ENCODE measurements at regions not wholly inside any gene's neighbourhood (a gene's known extent, or its start where the extent isn't known, plus 50 kb on each side); places are given as distances from the start of the nearest gene placed in this dataset.

DNA sequence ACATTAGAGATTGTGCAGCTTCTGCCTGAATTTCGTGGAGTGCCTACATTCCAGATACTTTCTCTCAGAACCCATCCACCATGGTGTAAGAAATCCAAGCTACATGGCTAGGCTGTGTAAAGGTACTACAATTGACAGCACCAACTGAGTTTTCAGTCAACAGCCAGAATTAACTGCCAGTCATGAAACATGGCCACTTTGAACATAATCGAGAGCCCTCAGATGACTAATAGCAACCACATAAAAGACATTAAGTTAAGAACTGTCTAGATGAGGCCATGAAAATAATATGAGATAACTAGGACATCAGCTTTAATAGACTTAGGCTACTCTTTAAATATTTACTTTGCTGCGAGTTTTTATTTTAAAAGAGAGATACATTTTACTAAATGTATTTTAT lies 1106.8 kb upstream of the LRRTM3 start:
- Histone ChIP-seq H4K20me1 (ENCODE audit: insufficient read depth, poor library complexity, severe bottlenecking) (no peaks in the 10 kb centered on the region), H3K27ac (no peak overlapping the region), H3K4me1 (ENCODE audit: insufficient read depth) (no peaks in the 10 kb centered on the region), H3K27me3 (no peaks in the 10 kb centered on the region), H3K4me3 (no peak overlapping the region), H3K9me3 (ENCODE audit: low read depth) (no peaks in the 10 kb centered on the region), H3K36me3 (replicated peaks; ENCODE audit: insufficient read depth, low read depth) (no peaks in the 10 kb centered on the region), H3K79me2 (no peaks in the 10 kb centered on the region), H2AFZ (no peak overlapping the region), H3K9me2 (replicated peaks; ENCODE audit: insufficient read depth) (no peaks in the 10 kb centered on the region), H3K4me2 (no peak overlapping the region)
- WGBS (ENCODE audit: low lambda C conversion rate, missing lambda C conversion rate), result 90% methylated on average over 3 of the region's 3 CpGs
- no peak for DNase-seq (ENCODE audit: low spot score)
- TF ChIP-seq EZH2 (IDR thresholded peaks at IDR 0.05; ENCODE audit: borderline replicate concordance) (no peak), EZH2phosphoT487 (IDR thresholded peaks at IDR 0.05; ENCODE audit: low read depth, severe bottlenecking, unreplicated experiment) (no peak)
- TF ChIP-seq, protein P1, sequence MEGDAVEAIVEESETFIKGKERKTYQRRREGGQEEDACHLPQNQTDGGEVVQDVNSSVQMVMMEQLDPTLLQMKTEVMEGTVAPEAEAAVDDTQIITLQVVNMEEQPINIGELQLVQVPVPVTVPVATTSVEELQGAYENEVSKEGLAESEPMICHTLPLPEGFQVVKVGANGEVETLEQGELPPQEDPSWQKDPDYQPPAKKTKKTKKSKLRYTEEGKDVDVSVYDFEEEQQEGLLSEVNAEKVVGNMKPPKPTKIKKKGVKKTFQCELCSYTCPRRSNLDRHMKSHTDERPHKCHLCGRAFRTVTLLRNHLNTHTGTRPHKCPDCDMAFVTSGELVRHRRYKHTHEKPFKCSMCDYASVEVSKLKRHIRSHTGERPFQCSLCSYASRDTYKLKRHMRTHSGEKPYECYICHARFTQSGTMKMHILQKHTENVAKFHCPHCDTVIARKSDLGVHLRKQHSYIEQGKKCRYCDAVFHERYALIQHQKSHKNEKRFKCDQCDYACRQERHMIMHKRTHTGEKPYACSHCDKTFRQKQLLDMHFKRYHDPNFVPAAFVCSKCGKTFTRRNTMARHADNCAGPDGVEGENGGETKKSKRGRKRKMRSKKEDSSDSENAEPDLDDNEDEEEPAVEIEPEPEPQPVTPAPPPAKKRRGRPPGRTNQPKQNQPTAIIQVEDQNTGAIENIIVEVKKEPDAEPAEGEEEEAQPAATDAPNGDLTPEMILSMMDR (IDR thresholded peaks at IDR 0.05; ENCODE audit: poor library complexity), result no peak

DNA sequence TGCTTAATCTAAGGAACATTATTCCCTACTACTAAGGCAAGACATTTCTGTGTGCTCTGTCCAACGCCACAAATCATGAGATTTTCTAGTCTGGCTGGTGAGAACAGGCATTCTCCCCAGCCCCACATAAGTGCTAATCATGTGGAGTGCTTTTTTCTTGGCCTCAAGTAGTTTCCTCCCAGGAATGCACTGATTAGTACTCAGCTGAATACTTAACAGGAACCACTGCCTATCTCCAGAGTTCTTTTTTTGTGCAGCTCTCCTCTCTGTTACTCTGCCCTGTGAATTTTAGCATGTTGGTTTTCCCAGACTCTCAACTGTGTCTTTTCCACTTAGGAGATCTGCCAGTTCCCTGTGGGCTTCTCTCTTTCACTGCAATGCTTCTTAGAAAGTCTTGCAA lies 1098.5 kb upstream of the LRRTM3 start:
- H2AFZ ChIP-seq, result no peak overlapping the region
- H3K4me1 ChIP-seq (ENCODE audit: insufficient read depth), result peaks cover 3% of the 10 kb centered on the region
- H3K9me2 ChIP-seq (replicated peaks; ENCODE audit: insufficient read depth), result no peaks in the 10 kb centered on the region
- no peaks in the 10 kb centered on the region for H3K79me2 ChIP-seq
- TF ChIP-seq EZH2phosphoT487 (IDR thresholded peaks at IDR 0.05; ENCODE audit: low read depth, severe bottlenecking, unreplicated experiment) (no peak), EZH2 (IDR thresholded peaks at IDR 0.05; ENCODE audit: borderline replicate concordance) (no peak)
- TF ChIP-seq, protein P1 (IDR thresholded peaks at IDR 0.05; ENCODE audit: poor library complexity), result no peak
- no peak overlapping the region for H3K4me3 ChIP-seq
- DNase-seq (ENCODE audit: low spot score), result no peak
- no peaks in the 10 kb centered on the region for H3K27me3 ChIP-seq
- no peaks in the 10 kb centered on the region for H3K9me3 ChIP-seq (ENCODE audit: low read depth)
- H3K27ac ChIP-seq, result no peak overlapping the region
- H3K36me3 ChIP-seq (replicated peaks; ENCODE audit: insufficient read depth, low read depth), result no peaks in the 10 kb centered on the region
- H4K20me1 ChIP-seq (ENCODE audit: insufficient read depth, poor library complexity, severe bottlenecking), result no peaks in the 10 kb centered on the region
- WGBS (ENCODE audit: low lambda C conversion rate, missing lambda C conversion rate), result 48% methylated on average over 1 of the region's 1 CpG
- no peak overlapping the region for H3K4me2 ChIP-seq

DNA sequence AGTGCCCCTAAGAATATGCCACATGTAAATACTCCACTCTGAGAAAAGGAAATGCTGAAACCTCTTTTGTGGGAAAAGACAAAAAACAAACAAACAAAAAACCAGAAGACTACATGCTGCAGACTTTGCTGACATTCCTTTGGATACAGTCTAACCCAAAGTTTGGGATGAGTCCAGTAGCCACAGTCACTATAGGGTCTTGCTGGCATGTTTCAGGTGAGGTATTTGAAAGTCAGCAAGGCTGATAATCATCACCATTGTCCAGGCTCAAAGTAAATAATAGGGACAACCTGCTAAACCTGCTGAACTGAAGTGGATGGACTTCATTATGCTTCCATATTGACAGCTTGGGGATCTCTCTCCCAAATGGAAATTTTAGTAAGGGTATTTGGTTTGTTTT lies 1087.0 kb upstream of the LRRTM3 start:
- Histone ChIP-seq H3K79me2 (no peaks in the 10 kb centered on the region), H2AFZ (no peak overlapping the region), H3K36me3 (replicated peaks; ENCODE audit: insufficient read depth, low read depth) (no peaks in the 10 kb centered on the region), H3K27me3 (no peaks in the 10 kb centered on the region), H3K9me3 (ENCODE audit: low read depth) (no peaks in the 10 kb centered on the region), H3K9me2 (replicated peaks; ENCODE audit: insufficient read depth) (no peaks in the 10 kb centered on the region), H3K27ac (no peak overlapping the region), H3K4me2 (no peak overlapping the region), H4K20me1 (ENCODE audit: insufficient read depth, poor library complexity, severe bottlenecking) (no peaks in the 10 kb centered on the region), H3K4me3 (no peak overlapping the region), H3K4me1 (ENCODE audit: insufficient read depth) (no peaks in the 10 kb centered on the region)
- DNase-seq (ENCODE audit: low spot score), result no peak
- TF ChIP-seq, protein P1 (IDR thresholded peaks at IDR 0.05; ENCODE audit: poor library complexity), result no peak
- TF ChIP-seq EZH2phosphoT487 (IDR thresholded peaks at IDR 0.05; ENCODE audit: low read depth, severe bottlenecking, unreplicated experiment) (no peak), EZH2 (IDR thresholded peaks at IDR 0.05; ENCODE audit: borderline replicate concordance) (no peak)

DNA sequence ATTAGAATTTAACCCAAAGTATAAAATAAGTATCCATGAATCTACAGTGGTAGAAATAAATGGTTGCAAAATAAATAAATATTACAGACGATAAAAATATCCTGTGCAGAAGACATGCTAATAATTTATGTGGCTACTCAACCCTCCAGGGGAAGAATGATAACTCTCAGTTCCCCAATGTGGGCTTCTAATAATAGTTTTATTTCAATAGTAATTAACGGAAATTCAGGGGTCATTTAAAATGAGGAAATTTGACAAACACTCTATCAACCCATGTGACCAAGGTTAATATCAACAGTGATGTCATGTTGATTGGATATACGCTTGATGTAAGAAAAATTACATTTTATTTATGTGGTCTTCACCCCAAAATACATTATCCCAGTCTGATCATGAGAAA lies 1082.6 kb upstream of the LRRTM3 start:
- H3K9me3 ChIP-seq (ENCODE audit: low read depth), result no peaks in the 10 kb centered on the region
- no peaks in the 10 kb centered on the region for H3K27me3 ChIP-seq
- TF ChIP-seq EZH2phosphoT487 (IDR thresholded peaks at IDR 0.05; ENCODE audit: low read depth, severe bottlenecking, unreplicated experiment), result no peak
- TF ChIP-seq, protein P1 (IDR thresholded peaks at IDR 0.05; ENCODE audit: poor library complexity), result no peak
- TF ChIP-seq EZH2 (IDR thresholded peaks at IDR 0.05; ENCODE audit: borderline replicate concordance), result no peak
- WGBS (ENCODE audit: low lambda C conversion rate, missing lambda C conversion rate), result 81% methylated on average over 3 of the region's 3 CpGs
- no peaks in the 10 kb centered on the region for H3K36me3 ChIP-seq (replicated peaks; ENCODE audit: insufficient read depth, low read depth)
- no peak overlapping the region for H3K4me2 ChIP-seq
- DNase-seq (ENCODE audit: low spot score), result no peak
- H2AFZ ChIP-seq, result no peak overlapping the region
- no peak overlapping the region for H3K4me3 ChIP-seq
- H4K20me1 ChIP-seq (ENCODE audit: insufficient read depth, poor library complexity, severe bottlenecking), result no peaks in the 10 kb centered on the region
- H3K27ac ChIP-seq, result no peak overlapping the region
- H3K79me2 ChIP-seq, result no peaks in the 10 kb centered on the region
- no peaks in the 10 kb centered on the region for H3K4me1 ChIP-seq (ENCODE audit: insufficient read depth)
- no peaks in the 10 kb centered on the region for H3K9me2 ChIP-seq (replicated peaks; ENCODE audit: insufficient read depth)

Data from hepatocyte (in vitro differentiated cells).